ENCODE measurements at regions not wholly inside any gene's neighbourhood (a gene's known extent, or its start where the extent isn't known, plus 50 kb on each side); places are given as distances from the start of the nearest gene placed in this dataset.

- no peak for DNase-seq (ENCODE audit: low read depth in 2 of 2)
- no peak for TF ChIP-seq CTCF (IDR thresholded peaks at IDR 0.05; ENCODE audit: low read depth, low read length)
These were observed 141.0 kb downstream of the DKK1 start for GRCh38 chr10:52455098-52455497.

GRCh38 chr10:52459097-52459496 is 145.0 kb downstream of the DKK1 start:
- peak in 1 of 2 donors; percentile 59 for DNase-seq (ENCODE audit: low read depth in 2 of 2)
- no peak for TF ChIP-seq CTCF (IDR thresholded peaks at IDR 0.05; ENCODE audit: low read depth, low read length)
- H3K4me3 ChIP-seq (replicated peaks in 1 of 2; ENCODE audit: low read depth in 2 of 2, low read length in 2 of 2) = no peak overlapping the region

More at GRCh38 chr10:52455098-52455497, 141.0 kb downstream of the DKK1 start:
- H3K4me3 ChIP-seq (replicated peaks in 1 of 2; ENCODE audit: low read depth in 2 of 2, low read length in 2 of 2) = no peak overlapping the region

- no peak for DNase-seq (ENCODE audit: low read depth in 2 of 2)
- TF ChIP-seq CTCF (IDR thresholded peaks at IDR 0.05; ENCODE audit: low read depth, low read length) = no peak
- H3K4me3 ChIP-seq (replicated peaks in 1 of 2; ENCODE audit: low read depth in 2 of 2, low read length in 2 of 2) = no peak overlapping the region
These were observed 149.7 kb downstream of the DKK1 start for GRCh38 chr10:52463826-52464225.

GRCh38 chr10:52464368-52465124 is 150.5 kb downstream of the DKK1 start:
- no peak overlapping the region for H3K4me3 ChIP-seq (replicated peaks in 1 of 2; ENCODE audit: low read depth in 2 of 2, low read length in 2 of 2)
- no peak for TF ChIP-seq CTCF (IDR thresholded peaks at IDR 0.05; ENCODE audit: low read depth, low read length)
- no peak for DNase-seq (ENCODE audit: low read depth in 2 of 2)

- H3K4me3 ChIP-seq (replicated peaks in 1 of 2; ENCODE audit: low read depth in 2 of 2, low read length in 2 of 2) = no peak overlapping the region
- DNase-seq (ENCODE audit: low read depth in 2 of 2) = no peak
- TF ChIP-seq CTCF (IDR thresholded peaks at IDR 0.05; ENCODE audit: low read depth, low read length) = no peak
These were observed 151.1 kb downstream of the DKK1 start for GRCh38 chr10:52465202-52465601.

GRCh38 chr10:52466464-52466863 is 152.4 kb downstream of the DKK1 start:
- no peak for TF ChIP-seq CTCF (IDR thresholded peaks at IDR 0.05; ENCODE audit: low read depth, low read length)
- no peak overlapping the region for H3K4me3 ChIP-seq (replicated peaks in 1 of 2; ENCODE audit: low read depth in 2 of 2, low read length in 2 of 2)
- DNase-seq (ENCODE audit: low read depth in 2 of 2) = peak in 1 of 2 donors; percentile 17

Data from cardiac fibroblast (primary cell).